Prostate gland (tissue), 2 donors: ENCODE measurements at regions not wholly inside any gene's neighbourhood (a gene's known extent, or its start where the extent isn't known, plus 50 kb on each side); places are given as distances from the start of the nearest gene placed in this dataset.

Experiments
- POLR2A ChIP-seq: fragments of 450-650 bp; IDR thresholded peaks from one replicate; pipeline ENCODE4 v1.6.1; 2016; ENCODE audit warnings: antibody characterized with exemption, mild to moderate bottlenecking
- TF ChIP-seq, protein P1 (sequence below), 4 experiments: fragments of 200-600 bp in 2 of 4; fragments of 450-650 bp in 2 of 4; sonication (generic) in 2 of 4; IDR thresholded peaks; 1 replicate in 3 of 4; 2 replicates in 1 of 4; pipeline ENCODE4 v1.5.1; 2016 to 2019; ENCODE audit warnings: antibody characterized with exemption in 4 of 4, mild to moderate bottlenecking in 2 of 4, moderate library complexity in 2 of 4

DNA sequence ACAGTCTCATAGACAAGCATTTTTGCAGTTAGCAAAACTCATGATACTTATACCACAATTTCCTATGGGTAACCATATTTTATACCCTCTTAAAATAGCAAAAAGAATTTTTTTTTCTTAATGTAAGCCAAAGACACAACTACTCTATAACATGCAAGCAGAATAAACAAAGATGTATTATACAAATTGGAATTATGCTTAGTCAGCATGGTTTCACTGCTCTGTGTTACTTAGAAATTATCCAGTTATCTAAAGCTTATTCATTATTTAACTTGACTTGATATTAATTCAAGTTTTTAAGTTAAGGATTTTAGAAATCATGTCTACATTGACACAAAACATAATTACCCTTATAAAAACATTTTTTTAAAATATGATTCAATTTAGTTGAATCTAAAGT lies 449.8 kb upstream of the CDH2 start:
- TF ChIP-seq, protein P1, sequence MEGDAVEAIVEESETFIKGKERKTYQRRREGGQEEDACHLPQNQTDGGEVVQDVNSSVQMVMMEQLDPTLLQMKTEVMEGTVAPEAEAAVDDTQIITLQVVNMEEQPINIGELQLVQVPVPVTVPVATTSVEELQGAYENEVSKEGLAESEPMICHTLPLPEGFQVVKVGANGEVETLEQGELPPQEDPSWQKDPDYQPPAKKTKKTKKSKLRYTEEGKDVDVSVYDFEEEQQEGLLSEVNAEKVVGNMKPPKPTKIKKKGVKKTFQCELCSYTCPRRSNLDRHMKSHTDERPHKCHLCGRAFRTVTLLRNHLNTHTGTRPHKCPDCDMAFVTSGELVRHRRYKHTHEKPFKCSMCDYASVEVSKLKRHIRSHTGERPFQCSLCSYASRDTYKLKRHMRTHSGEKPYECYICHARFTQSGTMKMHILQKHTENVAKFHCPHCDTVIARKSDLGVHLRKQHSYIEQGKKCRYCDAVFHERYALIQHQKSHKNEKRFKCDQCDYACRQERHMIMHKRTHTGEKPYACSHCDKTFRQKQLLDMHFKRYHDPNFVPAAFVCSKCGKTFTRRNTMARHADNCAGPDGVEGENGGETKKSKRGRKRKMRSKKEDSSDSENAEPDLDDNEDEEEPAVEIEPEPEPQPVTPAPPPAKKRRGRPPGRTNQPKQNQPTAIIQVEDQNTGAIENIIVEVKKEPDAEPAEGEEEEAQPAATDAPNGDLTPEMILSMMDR (IDR thresholded peaks at IDR 0.05): no peak
- TF ChIP-seq POLR2A: no peak
